ENCODE measurements at regions not wholly inside any gene's neighbourhood (a gene's known extent, or its start where the extent isn't known, plus 50 kb on each side); places are given as distances from the start of the nearest gene placed in this dataset.

- Histone ChIP-seq H3K27me3 (ENCODE audit: insufficient read depth, low read depth, low read length) (no peaks in the 10 kb centered on the region), H2AFZ (ENCODE audit: low read depth, low read length) (no peak overlapping the region), H3F3A (ENCODE audit: insufficient read depth, low read length, poor library complexity, severe bottlenecking) (no peaks in the 10 kb centered on the region), H4K20me1 (ENCODE audit: insufficient read depth) (no peaks in the 10 kb centered on the region), H3K9me3 (ENCODE audit: low read length) (no peaks in the 10 kb centered on the region), H3K36me3 (ENCODE audit: insufficient read depth, low read length) (no peaks in the 10 kb centered on the region), H3K9me2 (ENCODE audit: insufficient read depth, low read length) (no peaks in the 10 kb centered on the region), H3K79me2 (replicated peaks; ENCODE audit: insufficient read depth, low read length) (no peaks in the 10 kb centered on the region), H3K9ac (ENCODE audit: low read length) (no peak overlapping the region), H3K27ac (ENCODE audit: low read length) (no peak overlapping the region), H3K4me3 (ENCODE audit: low read length) (no peak overlapping the region), H3K4me2 (ENCODE audit: low read length) (no peak overlapping the region)
- TF ChIP-seq SMC3 (conservative IDR thresholded peaks at IDR 0.05; ENCODE audit: poor library complexity) = no peak
- no peak for TF ChIP-seq MXI1 (conservative IDR thresholded peaks at IDR 0.05; ENCODE audit: poor library complexity, severe bottlenecking)
- TF ChIP-seq RAD21 (conservative IDR thresholded peaks at IDR 0.05) = no peak
- TF ChIP-seq POLR2AphosphoS5 (IDR thresholded peaks at IDR 0.05) = no peak
- TF ChIP-seq REST (IDR thresholded peaks at IDR 0.05; ENCODE audit: borderline replicate concordance) = no peak
- TF ChIP-seq CTCF (IDR thresholded peaks at IDR 0.05; ENCODE audit: poor library complexity, severe bottlenecking) = no peak
- no peak for TF ChIP-seq TAF1 (IDR thresholded peaks at IDR 0.05; ENCODE audit: low read depth)
- TF ChIP-seq EP300 (conservative IDR thresholded peaks at IDR 0.05; ENCODE audit: poor library complexity, severe bottlenecking) = no peak
- TF ChIP-seq EZH2 (IDR thresholded peaks at IDR 0.05; ENCODE audit: borderline replicate concordance, insufficient read depth, low read length, poor library complexity, severe bottlenecking) = no peak
Measured at GRCh38 chr12:89817501-89818226, 109.0 kb upstream of the ATP2B1 start.

- Histone ChIP-seq H3K27ac (ENCODE audit: low read length) (no peak overlapping the region), H3K4me2 (ENCODE audit: low read length) (no peak overlapping the region), H3F3A (ENCODE audit: insufficient read depth, low read length, poor library complexity, severe bottlenecking) (no peaks in the 10 kb centered on the region), H4K20me1 (ENCODE audit: insufficient read depth) (no peaks in the 10 kb centered on the region), H3K36me3 (ENCODE audit: insufficient read depth, low read length) (no peaks in the 10 kb centered on the region), H3K9ac (ENCODE audit: low read length) (no peak overlapping the region), H3K9me2 (ENCODE audit: insufficient read depth, low read length) (no peaks in the 10 kb centered on the region), H2AFZ (ENCODE audit: low read depth, low read length) (no peak overlapping the region), H3K79me2 (replicated peaks; ENCODE audit: insufficient read depth, low read length) (no peaks in the 10 kb centered on the region), H3K9me3 (ENCODE audit: low read length) (no peaks in the 10 kb centered on the region), H3K27me3 (ENCODE audit: insufficient read depth, low read depth, low read length) (no peaks in the 10 kb centered on the region), H3K4me3 (ENCODE audit: low read length) (no peak overlapping the region)
- no peak for TF ChIP-seq CTCF (IDR thresholded peaks at IDR 0.05; ENCODE audit: poor library complexity, severe bottlenecking)
- no peak for TF ChIP-seq REST (IDR thresholded peaks at IDR 0.05; ENCODE audit: borderline replicate concordance)
- TF ChIP-seq RAD21 (conservative IDR thresholded peaks at IDR 0.05) = no peak
- TF ChIP-seq POLR2AphosphoS5 (IDR thresholded peaks at IDR 0.05) = no peak
- no peak for TF ChIP-seq TAF1 (IDR thresholded peaks at IDR 0.05; ENCODE audit: low read depth)
- TF ChIP-seq EZH2 (IDR thresholded peaks at IDR 0.05; ENCODE audit: borderline replicate concordance, insufficient read depth, low read length, poor library complexity, severe bottlenecking) = no peak
- TF ChIP-seq MXI1 (conservative IDR thresholded peaks at IDR 0.05; ENCODE audit: poor library complexity, severe bottlenecking) = no peak
- TF ChIP-seq SMC3 (conservative IDR thresholded peaks at IDR 0.05; ENCODE audit: poor library complexity) = no peak
- TF ChIP-seq EP300 (conservative IDR thresholded peaks at IDR 0.05; ENCODE audit: poor library complexity, severe bottlenecking) = no peak
Measured at GRCh38 chr12:89815225-89815624, 106.6 kb upstream of the ATP2B1 start.

All from neural cell (in vitro differentiated cells).